Middle frontal gyrus (tissue), 1 donor: ENCODE measurements at regions not wholly inside any gene's neighbourhood (a gene's known extent, or its start where the extent isn't known, plus 50 kb on each side); places are given as distances from the start of the nearest gene placed in this dataset.
"Not testable (repeated sequence)": the region's sequence is repeated elsewhere in the genome, so short reads cannot be mapped to it uniquely, and the experiment has no call there.

Source experiments
- DNase-seq: peaks from one replicate; pipeline ENCODE4 v3.0.0-alpha.2; 2015; ENCODE audit warnings: low spot score; ENCODE audit errors: extremely low spot score

- DNase-seq: no peak
Measured at GRCh38 chr1:222074317-222074716, 332.4 kb upstream of the DUSP10 start.

- DNase-seq: no peak
Measured at GRCh38 chr1:222073307-222073995, 331.6 kb upstream of the DUSP10 start.

GRCh38 chr1:222071387-222071786, 329.5 kb upstream of the DUSP10 start:
- peak; percentile 16 for DNase-seq

- DNase-seq: no peak
Measured at GRCh38 chr1:222068937-222069336, 327.0 kb upstream of the DUSP10 start.

- no peak for DNase-seq
Measured at GRCh38 chr1:222068101-222068500, 326.2 kb upstream of the DUSP10 start.

- DNase-seq: no peak
Measured at GRCh38 chr1:222066539-222066938, 324.6 kb upstream of the DUSP10 start.

- no peak for DNase-seq
Measured at GRCh38 chr1:222065234-222065633, 323.3 kb upstream of the DUSP10 start.

GRCh38 chr1:222064388-222065211, 322.7 kb upstream of the DUSP10 start:
- no peak for DNase-seq

GRCh38 chr1:222062640-222063039, 320.8 kb upstream of the DUSP10 start:
- DNase-seq: no peak

GRCh38 chr1:222061711-222062359, 319.9 kb upstream of the DUSP10 start:
- no peak for DNase-seq

- no peak for DNase-seq
Measured at GRCh38 chr1:222060210-222060916, 318.5 kb upstream of the DUSP10 start.

GRCh38 chr1:222058249-222058648, 316.4 kb upstream of the DUSP10 start:
- DNase-seq: no peak

GRCh38 chr1:222057162-222057561, 315.3 kb upstream of the DUSP10 start:
- DNase-seq: no peak

GRCh38 chr1:222054416-222054815, 312.5 kb upstream of the DUSP10 start:
- DNase-seq: no peak

- no peak for DNase-seq
Measured at GRCh38 chr1:222053790-222054294, 312.0 kb upstream of the DUSP10 start.

- not testable (repeated sequence) for DNase-seq
Measured at GRCh38 chr1:222051311-222051710, 309.4 kb upstream of the DUSP10 start.

GRCh38 chr1:222049661-222050060, 307.8 kb upstream of the DUSP10 start:
- not testable (repeated sequence) for DNase-seq

GRCh38 chr1:222049176-222049575, 307.3 kb upstream of the DUSP10 start:
- DNase-seq: no peak

GRCh38 chr1:222048094-222048595, 306.3 kb upstream of the DUSP10 start:
- DNase-seq: no peak

GRCh38 chr1:222047366-222047765, 305.5 kb upstream of the DUSP10 start:
- no peak for DNase-seq

GRCh38 chr1:222046684-222047263, 304.9 kb upstream of the DUSP10 start:
- no peak for DNase-seq
